Activated CD8-positive, alpha-beta memory T cell treated with anti-CD3 and anti-CD28 coated beads, Interleukin-2, amount 50 U/mL, for 1 hour (primary cell): ENCODE measurements at regions not wholly inside any gene's neighbourhood (a gene's known extent, or its start where the extent isn't known, plus 50 kb on each side); places are given as distances from the start of the nearest gene placed in this dataset.
"Not testable (repeated sequence)": the region's sequence is repeated elsewhere in the genome, so short reads cannot be mapped to it uniquely, and the experiment has no call there.

ENCODE experiments used
- DNase-seq: peaks from one replicate; pipeline ENCODE4 v3.0.0-alpha.2; 2020; ENCODE audit errors: extremely low read depth

DNA sequence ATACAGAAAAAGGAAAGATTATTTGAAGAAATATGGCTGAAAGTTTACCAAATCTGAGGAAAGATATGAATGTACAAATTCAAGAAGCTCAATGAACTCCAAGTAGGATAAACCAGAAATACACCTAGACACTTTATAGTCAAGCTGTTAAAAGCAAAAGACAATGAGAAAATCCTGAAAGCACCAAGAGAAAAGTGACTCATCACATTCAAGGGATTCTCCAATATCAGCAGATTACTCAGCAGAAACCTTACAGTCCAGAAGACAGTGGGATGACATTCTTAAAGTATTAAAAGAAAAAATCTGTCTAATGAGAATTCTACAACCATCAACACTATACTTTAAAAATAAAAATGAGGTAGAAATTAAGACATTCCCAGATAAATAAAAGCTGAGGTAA lies 223.8 kb upstream of the ZCCHC13 start:
- DNase-seq = no peak

DNA sequence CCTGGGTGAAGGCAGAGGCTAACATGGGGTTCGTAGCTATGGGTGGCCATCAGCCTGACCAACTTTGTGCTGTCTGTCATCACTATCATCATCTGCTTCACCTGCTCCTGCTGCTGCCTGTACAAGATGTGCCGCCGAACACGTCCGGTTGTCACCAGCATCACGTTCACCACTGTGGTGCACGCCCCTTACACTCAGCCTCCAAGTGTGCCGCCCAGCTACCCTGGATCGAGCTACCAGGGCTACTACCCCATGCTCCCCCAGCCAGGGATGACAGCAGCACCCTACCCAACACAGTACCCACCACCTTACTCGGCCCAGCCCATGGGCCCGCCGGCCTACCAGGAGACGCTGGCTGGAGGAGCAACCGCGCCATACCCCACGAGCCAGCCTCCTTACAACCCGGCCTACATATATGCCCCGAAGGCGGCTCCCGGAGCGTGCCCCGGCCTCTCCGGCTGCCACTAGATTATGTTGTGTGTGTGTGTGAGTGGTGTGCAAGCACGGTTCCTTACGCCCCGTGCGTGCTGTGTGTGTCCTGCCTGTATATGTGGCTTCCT lies 213.4 kb upstream of the XIST start:
- no peak for DNase-seq

GRCh38 chrX:74063426-74064155 lies 211.1 kb upstream of the XIST start:
- no peak for DNase-seq

DNA sequence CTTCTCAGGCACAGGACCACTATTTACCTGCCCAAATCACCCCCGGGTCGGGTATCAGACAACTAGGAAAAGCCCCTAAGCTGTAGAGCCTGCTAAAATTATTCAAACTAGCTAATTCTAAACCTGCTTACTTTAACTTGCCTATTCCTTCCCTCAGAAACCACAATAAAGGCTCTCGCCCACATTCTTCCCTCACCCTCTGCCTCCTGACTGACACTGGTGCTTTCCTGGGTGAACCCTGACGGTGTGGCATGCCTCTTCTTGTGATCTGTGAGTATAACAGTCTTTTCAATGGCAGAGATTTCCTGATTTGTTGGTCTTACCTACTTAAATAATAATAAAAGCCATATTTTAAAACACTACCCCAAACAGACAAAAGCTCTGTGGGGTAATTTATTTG lies 209.4 kb upstream of the XIST start:
- DNase-seq = no peak

- DNase-seq = no peak
Measured at GRCh38 chrX:74049126-74049525, 196.6 kb upstream of the XIST start.

DNA sequence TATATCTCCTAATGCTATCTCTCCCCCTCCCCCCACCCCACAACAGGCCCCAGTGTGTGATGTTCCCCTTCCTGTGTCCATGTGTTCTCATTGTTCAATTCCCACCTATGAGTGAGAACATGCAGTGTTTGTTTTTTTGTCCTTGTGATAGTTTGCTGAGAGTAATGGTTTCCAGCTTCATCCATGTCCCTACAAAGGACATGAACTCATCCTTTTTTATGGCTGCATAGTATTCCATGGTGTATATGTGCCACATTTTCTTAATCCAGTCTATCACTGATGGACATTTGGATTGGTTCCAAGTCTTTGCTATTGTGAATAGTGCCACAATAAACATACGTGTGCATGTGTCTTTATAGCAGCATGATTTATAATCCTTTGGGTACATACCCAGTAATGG lies 181.6 kb upstream of the XIST start:
- not testable (repeated sequence) for DNase-seq

GRCh38 chrX:74031527-74031926 lies 179.0 kb upstream of the XIST start:
- DNase-seq = not testable (repeated sequence)

GRCh38 chrX:74030766-74031165 lies 178.3 kb upstream of the XIST start:
- DNase-seq = not testable (repeated sequence)

DNA sequence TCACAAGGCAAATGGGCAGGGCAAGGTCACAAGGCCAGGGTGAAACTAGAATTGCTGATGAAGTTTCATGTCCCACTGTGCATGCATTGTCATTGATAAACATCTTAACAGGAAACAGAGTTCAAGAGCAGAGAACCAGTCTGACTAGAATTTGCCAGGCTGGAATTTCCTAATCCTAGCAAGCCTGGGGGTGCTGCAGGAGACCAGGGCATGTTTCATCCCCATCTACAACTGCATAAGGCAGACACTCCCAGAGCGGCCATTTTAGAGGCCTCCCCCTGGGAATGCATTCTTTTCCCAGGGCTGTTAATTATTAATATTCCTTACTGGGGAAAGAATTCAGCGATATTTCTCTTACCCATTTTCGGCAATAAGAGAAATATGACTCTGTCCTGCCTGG lies 172.6 kb upstream of the XIST start:
- DNase-seq = not testable (repeated sequence)

- no peak for DNase-seq
Measured at GRCh38 chrX:74023203-74023602, 170.7 kb upstream of the XIST start.

DNA sequence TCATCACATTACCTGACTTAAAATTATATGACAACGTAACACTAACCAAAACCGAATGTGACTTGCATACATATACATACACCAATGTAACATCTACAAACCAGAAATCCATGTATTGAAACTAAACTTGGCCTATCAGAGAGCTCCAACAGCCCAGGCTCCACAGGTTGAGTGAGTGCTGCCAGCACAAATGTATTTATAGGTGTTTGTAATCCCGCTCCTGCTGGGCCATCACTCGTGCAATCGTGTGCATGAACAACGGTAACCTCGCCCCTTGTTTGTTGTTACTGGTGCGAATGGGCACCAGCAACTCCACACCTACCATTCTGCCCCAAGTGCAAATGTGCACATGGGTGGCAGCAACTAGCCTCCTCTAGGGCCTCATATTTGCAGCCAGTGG lies 165.7 kb upstream of the XIST start:
- no peak for DNase-seq

- DNase-seq = peak; percentile 45
Measured at GRCh38 chrX:74015379-74016019, 163.0 kb upstream of the XIST start.

GRCh38 chrX:74009041-74009440 lies 156.5 kb upstream of the XIST start:
- no peak for DNase-seq

GRCh38 chrX:73992019-73992418 lies 139.5 kb upstream of the XIST start:
- no peak for DNase-seq

- DNase-seq = no peak
Measured at GRCh38 chrX:73987166-73987565, 134.7 kb upstream of the XIST start.

GRCh38 chrX:73979551-73980131 lies 127.1 kb upstream of the XIST start:
- no peak for DNase-seq

DNA sequence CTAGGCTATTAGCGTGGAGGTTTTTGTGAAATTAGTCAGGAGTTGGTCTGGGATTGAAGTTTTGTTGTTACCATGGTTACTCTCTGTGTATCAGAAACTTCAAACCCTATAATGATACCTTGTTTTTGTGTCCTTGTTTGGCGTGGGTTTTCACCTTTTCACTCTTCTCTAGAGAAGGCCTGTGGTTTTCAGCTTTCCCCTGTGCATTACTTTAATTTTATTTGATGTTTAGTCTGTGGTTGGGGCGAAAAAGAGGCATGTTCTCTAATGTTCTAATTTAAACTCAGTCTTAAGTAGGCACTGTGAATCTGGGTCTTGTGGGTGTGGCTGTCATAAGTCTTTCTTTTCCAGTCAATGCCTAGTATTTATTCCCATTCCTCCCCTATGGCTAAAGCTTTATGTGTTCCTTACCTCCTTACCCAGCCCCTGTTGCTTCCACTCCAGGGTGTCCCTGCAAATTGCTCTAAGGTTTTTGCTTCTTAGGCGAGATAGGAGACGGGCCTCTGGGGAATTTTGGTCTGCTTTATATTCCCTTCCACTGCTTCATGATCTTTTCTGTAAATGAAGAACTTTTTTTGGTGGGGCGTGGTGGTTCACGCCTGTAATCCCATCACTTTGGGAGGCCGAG lies 125.1 kb upstream of the XIST start:
- DNase-seq = no peak

DNA sequence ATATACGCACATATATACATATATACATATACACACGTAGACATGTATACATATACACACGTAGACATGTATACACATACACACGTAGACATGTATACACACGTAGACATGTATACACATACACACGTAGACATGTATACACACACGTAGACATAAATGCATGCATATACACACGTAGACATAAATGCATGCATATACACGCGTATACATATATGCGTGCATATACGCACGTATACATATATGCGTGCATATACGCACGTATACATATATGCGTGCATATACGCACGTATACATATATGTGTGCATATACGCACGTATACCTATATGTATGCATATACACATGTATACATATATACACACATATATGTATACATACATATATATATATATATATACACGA lies 114.9 kb upstream of the XIST start:
- DNase-seq = not testable (repeated sequence)

DNA sequence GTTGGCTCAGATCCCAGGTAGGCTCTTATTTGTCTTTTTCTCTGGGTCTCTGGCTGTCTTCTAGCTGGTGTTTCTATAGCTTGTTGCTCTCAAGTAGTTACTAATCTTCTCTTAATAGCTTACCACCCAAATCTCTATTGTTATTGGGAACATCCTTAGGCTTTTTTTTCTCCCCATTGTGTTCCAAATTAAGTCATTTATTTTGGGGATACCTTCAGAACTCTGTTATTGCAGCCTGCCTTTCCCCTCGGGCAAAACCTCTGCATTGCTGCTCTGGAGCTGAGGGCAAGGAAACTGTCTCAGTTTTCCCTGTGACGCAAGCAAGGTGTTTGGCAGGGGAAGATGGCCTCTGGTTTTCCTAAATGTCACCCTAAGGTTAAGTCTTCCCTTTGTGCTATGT lies 113.3 kb upstream of the XIST start:
- no peak for DNase-seq

DNA sequence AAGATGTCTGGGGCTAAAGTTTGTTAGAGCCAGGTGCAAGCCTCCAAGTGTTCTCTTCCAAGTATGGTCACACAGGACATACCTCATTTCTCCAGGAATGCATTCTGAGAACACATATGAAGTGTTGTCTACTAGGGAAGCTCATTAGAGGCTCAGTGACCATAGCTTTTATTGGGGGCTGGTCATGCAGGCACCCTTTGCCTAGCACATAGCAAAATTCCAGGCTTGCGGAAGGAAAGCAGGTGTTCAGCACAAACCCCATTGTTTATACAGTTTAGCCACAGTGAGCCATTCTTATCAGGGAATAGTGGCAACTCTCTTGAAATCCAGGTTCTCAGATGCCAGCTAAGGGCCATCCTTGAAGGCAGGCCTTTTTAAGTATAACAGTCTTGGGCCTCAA lies 112.1 kb upstream of the XIST start:
- DNase-seq = no peak

DNA sequence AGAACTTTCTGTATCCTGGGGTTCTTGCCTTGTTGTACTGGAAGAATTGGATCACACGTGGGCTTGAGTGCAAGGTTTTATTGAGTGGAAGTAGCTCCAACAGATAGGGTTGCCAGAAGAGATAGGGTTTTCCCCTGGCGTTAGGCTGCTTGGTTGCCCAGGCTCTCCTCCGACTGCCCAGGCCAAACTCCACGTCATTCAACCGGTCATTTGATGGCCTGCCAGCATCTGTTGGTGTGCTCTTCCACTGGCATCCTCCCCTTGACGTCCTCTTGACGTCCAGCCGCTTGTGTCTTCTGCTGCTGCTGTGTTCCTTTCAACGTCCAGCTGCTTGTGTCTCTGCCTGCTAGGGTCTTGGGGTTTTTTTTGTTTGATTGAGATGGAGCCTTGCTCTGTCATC lies 111.2 kb upstream of the XIST start:
- no peak for DNase-seq

- no peak for DNase-seq
Measured at GRCh38 chrX:73962948-73963347, 110.4 kb upstream of the XIST start.

GRCh38 chrX:73961867-73962266 lies 109.4 kb upstream of the XIST start:
- not testable (repeated sequence) for DNase-seq
